Hematopoietic multipotent progenitor cell (in vitro differentiated cells): ENCODE measurements at regions not wholly inside any gene's neighbourhood (a gene's known extent, or its start where the extent isn't known, plus 50 kb on each side); places are given as distances from the start of the nearest gene placed in this dataset.

ENCODE experiments used
- DNase-seq, 3 donors: peaks; one replicate each; pipeline ENCODE4 v3.0.0-alpha.2; 2011 to 2015; ENCODE audit warnings: low read depth in 2 of 3, low spot score in 2 of 3

DNA sequence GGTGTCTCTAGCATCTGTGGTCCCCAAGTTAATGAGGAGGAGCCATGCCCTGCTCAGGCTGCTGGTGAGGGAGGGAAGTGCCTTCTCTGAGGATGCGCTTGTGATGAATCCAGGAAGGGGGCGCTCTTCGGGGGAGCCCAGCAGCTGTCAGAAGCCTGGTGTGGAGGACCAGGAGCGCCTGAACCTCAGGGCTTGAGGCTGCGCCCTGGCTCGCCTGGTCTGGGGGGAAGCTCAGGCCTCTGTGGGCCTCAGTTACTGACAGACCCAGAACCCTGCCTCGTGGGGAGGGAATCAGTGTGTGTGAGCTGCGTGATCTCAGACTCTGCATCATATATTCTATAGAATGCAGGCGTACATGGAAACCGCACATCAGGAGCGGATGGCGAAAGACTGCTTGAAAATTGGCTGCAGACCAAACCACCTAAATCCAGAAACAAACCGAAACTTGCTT lies 126.1 kb downstream of the SEC14L1 start:
- DNase-seq = peak in 1 of 3 donors; percentile 40

DNA sequence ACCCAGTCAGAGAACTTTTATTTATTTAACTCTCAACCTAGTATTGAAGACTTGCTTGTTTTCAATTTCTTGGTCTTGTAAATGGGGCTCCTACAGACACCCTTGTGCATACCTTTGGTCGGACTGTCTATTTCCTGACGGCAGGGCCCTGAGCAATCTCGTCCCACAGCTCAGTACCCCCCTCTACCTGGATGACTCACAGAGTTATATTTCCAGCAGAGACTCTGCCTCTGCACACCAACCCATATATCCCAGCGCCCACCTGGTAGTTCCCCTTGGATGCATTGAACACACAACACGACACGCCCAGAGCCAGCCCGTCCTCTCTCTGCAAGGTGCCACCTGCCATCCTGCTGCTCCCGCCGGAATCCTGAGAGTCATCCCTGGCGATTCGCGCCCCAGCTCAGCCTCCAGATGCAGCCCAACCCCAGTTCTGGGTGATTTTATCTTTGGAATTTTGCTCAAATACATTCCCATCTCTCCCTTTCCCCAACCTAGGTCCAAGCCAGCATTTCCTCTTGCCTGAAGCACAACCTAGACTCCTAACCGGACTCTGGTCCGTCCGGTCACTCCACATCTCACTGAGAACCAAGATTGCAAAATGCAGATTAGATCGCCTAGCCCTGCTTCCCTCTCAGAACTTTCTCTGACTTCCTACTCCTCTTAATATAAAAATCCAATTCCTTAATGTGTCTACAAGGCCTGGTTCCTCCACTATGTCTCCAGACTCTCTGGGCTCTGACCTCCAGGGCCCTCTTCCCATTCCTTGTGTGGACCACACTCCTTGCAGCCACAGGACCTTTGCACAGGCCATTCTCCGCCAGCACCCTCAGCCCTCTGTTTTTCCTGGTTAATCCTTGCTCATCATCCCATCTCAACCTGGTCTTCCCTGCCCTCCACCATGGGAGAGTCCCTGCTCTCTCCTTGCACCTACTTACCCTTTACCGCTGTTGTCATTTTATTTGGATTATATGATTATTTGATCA lies 129.2 kb downstream of the SEC14L1 start:
- DNase-seq = no peak

DNA sequence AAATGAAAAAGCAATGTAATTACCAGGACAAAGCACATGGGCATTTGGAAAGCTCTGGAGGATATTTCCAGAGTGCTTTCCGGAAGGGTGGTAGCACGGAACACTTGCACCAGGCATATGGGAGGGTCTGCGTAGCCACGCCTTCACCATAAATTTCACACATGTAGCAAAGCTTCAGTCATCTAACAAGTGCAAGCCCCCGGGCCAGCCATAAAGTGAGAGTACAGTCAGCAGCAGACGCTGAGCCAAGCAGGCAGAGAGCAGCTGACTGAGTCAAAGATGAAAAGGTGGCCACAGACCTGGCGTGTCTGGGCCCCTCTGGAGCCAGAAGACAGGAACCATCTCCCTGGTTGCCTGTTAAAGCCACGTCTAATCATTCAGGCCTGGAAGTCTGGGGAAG lies 130.6 kb downstream of the SEC14L1 start:
- no peak for DNase-seq

DNA sequence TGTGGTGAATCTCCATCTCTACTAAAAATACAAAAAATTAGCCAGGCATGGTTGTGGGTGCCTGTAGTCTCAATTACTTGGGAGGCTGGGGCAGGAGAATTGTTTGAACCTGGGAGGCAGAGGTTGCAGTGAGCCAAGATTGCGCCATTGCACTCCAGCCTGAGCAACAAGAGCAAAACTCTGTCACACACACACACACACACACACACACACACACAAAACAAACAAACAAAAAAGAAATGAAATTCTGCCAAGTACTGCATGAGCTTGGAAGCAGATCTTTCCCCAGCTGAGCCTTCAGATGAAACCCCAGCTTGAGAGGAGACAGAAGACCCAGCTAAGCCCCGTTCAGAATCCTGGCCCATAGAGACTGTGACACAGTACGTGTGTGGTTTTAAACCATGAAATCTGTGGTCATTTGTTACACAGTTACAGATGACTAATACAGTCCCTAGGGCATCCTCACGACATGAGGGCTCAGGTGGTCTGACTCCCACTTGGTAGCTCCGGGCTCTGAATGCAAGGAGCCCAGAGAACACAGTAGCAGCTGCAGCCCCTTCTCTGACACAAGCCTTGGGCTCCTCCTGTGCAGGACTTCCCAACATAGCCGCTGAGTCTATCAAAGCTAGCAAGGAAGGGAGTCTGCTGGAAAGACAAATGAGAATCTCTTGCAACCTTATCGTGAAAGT lies 132.8 kb downstream of the SEC14L1 start:
- no peak for DNase-seq

DNA sequence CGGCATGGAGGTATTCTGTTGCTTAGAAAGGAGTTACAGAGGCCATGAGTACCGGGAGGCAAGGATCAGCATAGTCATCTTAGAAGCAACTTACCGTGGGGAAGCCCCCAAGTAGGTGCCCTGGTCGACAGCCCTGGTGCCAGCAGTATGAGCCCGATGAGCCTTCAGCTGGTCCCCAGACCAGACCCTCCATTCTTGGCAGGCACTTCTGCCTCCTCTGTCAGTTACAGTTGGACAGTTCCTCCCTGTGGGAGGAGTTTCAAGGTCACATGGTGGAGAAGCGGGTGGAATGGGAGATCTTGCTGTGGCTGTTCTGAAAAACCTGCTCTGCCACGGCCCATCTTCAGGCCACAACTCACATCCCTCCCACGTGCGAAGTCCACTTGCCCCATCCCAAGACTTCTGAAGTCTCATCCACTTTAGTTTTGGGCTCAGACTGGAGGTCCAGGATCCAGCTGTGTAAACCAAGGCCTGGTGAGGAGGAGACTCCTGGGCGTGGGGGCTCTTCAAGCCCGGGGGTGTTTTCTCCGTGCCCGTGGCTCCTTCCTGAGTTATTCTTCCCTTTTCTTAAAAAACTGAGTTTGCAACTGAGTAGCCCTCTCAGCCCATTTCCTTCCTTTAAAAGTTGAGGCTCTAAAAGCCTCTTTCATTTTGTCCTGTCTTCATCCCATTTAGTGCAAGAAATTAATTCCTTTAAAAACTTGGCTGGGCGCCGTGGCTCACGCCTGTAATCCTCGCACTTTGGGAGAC lies 133.5 kb downstream of the SEC14L1 start:
- no peak for DNase-seq

DNA sequence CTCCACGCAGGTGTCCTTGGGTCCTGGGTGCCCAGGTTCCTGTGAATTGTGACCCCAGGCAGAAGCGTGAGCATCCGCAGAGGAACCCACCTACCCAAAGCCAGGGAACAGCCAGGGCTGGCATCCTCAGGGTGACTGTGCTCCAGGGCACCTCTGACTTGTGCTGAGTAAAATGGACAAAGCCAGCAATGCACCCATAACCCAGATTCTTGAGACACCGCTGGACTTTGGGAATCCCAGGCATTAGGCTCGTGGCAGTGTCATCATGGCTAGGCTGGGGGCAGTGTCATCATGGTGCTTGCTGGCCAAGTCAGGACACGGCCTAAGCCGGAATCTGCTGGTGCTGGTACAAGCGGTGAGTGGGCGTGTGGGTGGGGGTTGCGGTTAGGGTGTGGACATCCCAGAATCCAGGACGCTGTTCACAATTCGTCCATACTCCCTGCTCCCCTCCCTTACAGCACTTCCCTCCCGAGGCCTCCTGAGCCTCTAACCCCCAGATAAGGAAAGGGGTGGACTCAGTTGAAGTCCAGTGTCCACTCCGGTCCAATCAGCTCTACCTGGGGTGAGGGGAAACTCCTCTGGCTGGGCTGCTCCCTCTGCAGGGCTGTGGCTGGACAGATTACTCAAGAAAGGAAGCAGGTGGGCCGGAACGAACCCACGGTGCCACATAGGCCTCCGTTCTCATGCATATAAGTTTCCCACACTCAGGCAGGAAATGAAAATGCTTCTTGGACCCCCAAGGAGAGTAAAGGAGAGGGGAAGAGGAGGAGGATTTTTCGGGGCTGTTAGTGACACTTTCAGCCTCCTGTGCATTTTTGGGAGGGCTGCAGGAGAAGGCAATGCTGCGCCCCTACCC lies 138.9 kb downstream of the SEC14L1 start:
- peak in 2 of 3 donors; percentile 62 to 68 for DNase-seq

DNA sequence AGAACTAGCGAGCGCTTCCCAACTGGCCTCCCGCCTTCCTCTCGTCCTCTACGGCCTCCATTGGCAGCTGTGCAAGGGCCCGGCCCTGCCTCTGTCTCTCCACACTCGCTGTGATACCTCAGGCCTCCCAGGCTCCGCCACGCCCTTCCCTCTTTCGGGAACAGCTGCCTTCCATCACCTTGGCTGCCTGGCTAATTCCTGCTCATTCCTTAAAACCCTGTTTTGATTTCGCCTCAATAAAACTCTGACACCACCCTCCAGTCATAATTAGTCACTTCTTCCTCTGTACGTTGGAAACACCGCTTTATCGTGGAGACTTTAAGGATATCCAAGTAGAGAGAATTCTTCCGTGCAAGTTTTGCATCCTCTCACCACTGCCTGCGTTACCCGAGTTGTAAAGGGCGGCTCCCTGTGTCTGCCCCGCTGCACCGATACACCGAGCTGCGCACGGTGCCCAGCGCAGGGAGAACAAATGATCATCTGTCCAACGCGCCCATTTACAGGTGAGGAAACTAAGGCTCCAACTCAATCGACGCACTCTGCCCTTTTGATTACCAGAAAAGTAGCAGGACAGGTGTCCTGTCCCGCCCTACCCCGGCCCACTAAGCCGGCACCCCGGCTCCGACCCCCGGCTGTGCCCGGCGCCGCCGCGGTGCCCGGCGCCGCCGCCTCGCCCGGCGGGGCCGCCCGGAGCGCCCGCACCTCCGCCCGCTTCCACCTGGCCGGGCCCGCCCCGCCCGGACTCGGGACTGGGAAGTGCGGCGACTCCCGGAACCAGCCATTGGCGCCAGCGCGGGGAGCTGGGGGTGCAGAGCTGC lies 139.7 kb downstream of the SEC14L1 start:
- peak in 2 of 3 donors; percentile 11 to 23 for DNase-seq

DNA sequence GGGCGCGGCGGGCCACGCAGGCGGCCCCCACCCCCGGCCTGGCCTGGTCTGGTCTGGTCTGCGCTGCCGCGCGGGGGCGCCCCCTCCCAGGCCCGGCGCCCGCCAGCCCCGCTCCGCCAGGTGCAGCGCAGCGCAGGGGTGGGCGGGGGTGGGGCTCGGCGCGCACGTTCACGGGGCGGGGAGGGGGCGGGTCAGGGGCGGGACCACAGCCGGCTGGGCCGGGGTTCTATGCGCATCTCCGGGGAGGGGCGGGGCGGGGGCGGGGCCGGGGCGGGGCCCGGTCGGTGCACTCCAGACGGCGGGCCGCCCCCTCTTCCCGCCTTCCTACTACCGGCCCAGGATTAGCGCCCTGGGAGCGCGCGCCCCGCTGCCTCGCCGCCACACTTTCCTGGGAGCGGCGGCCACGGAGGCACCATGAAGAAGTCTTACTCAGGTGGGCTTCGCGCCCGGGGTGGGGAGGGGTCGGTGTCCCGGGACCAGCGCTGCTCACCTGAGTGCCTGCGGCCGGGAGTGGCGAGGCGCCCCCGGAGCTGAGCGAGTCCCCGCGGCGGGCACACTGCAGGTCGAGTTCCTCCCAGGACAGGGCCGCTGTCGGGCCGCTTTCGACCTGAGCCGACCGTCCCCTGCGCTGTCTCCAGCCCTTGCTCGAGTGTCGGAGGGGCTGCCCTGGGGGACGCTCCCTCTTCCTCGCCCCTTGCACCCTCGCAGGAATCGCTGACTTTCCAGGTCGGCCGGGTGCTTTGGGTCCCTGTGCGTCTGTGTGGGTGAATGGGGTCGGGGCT lies 140.5 kb downstream of the SEC14L1 start:
- peak; percentile 60 to 63 (median 60) for DNase-seq

DNA sequence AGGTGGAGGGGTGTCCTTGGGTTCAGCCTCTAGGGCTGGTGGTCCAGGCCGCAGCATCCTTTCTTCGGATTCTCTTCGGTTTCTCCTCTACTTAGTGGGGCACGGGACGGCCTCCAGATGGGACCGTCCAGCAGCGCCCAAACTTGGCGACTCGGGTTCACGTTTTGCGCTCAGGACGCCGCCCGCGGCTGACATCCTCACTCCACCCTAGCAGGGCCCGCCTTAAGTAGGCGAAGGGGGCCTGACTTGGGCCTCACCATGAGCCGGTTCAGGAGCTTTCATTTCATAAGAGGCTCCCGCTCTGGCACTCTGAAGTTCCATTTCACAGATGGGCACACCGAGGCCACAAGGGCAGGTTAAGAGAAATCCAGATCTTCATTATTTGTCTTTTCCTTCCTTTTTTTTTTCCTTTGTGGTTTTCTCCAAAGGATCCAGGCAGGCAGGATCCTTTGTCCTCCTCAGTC lies 141.2 kb downstream of the SEC14L1 start:
- DNase-seq = no peak

DNA sequence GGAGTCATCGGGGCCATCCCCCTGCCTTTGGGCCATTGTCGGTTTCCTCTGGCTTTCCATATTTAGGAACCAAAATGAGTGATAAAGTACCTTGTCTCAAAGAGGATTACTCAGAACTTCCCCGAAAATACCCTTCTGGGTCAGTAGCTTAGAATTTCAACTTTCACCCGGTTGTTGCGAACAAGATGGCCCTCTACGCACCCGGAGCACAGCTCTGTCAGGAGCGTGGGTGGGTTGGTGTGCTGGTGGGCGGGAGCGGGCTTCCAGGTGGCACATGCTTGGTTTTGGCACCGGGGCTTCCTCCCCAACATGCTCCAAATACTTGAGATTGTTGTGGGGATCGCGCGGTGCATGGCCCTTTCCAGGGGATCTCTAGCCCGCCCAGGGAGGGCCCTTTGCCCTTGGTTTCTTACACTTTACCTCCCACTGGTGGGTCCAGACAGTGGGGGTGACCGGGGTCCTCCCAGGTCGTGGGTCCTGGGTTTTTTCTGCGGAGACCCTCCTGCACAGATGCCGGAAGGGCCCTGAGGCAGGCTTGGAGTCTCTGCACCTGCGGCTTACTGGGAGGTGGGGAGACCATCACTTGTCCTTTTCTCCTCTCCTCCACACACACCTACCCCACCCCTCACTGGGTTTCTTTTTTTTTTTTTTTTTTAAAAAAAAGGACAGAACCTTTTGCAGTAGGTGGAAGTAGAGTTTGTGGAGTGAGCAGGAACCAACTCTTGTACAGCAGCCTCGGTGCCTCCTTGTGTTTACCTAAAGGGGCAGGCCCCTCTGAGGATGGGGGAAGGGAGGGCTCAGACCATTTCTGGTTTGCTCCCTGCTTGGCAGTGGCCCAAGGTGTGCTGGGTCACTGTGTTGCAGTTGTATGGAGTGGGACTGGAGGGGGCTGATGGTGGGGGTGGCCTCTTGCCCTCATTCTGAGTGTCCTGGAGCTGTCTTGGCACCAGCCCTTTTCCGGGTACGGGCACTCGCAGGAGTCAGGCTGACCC lies 142.1 kb downstream of the SEC14L1 start:
- no peak for DNase-seq

DNA sequence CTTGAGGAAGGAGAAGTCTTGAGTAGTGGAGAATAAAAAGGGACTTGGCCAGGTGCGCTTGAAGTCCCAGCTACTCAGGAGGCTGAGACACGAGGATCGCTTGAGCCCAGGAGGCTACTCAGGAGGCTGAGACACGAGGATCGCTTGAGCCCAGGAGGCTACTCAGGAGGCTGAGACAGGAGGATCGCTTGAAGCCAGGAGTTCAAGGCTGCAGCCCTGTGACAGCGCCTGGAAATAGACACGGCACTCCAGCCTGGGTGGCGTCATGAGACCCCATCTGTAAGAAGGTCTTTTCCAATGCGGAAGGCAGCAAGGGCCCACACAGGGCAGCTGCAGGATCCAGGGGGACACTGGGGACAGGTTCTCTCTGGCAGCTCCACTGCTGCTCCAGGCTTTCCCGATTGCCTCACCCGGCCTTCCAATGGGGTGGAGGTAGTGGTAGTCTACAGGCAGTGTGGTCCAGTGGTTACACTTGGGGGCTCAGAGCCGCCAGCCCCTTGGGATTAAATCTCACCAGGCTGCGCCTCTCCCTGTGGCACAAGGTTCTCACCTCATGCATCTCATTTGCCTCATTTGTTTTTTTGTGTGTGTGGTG lies 143.4 kb downstream of the SEC14L1 start:
- DNase-seq = no peak

DNA sequence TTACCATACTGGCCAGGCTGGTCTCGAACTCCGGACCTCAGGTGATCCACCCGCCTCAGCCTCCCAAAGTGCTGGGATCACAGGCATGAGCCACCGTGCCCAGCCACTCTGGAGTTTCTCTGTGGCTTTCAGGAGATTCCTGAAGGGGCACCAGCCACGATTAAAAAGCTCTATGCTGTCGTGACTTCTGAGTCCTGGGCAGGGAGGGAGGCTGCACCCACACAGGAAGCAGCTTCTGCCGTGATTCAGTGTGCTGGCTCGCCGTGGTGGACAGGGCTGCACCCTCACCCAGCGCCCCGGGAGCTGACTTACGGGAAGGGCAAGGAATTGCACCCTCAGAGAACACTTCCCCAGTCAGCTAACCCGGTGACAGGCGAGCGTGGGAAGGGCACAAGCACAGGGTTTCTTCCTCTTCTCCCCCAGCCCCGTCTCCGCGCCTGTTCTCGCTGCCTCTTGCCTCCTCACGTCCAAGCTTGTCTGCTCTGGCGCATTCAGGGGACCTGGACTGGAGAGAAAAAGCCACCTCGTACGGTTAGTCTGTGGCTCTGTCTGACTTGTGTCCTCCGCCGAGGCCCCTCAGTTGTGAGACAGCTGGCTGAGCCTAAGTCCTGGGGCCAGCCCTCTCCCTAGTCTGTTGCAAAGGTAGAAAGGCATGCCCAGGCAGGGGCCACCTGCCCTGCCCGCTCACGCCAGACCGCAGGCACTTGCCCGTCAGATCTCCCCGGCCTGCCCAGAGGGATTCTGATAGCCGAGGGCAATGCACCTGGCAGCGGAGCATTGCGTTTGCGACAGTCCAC lies 145.0 kb downstream of the SEC14L1 start:
- DNase-seq = peak in 2 of 3 donors; percentile 45 to 64

DNA sequence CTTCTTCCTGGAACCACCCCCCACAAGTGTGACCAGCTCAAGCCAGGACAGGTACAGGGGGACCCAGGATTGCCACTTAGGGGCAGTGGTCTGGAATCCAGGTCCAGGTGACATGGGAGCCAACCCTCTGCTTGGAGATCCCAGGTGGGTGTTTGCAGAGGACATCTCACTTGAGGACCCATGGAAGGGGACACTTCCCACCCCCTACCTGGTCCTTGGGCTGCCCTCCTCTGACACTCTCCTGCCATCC lies 145.5 kb downstream of the SEC14L1 start:
- DNase-seq = no peak

DNA sequence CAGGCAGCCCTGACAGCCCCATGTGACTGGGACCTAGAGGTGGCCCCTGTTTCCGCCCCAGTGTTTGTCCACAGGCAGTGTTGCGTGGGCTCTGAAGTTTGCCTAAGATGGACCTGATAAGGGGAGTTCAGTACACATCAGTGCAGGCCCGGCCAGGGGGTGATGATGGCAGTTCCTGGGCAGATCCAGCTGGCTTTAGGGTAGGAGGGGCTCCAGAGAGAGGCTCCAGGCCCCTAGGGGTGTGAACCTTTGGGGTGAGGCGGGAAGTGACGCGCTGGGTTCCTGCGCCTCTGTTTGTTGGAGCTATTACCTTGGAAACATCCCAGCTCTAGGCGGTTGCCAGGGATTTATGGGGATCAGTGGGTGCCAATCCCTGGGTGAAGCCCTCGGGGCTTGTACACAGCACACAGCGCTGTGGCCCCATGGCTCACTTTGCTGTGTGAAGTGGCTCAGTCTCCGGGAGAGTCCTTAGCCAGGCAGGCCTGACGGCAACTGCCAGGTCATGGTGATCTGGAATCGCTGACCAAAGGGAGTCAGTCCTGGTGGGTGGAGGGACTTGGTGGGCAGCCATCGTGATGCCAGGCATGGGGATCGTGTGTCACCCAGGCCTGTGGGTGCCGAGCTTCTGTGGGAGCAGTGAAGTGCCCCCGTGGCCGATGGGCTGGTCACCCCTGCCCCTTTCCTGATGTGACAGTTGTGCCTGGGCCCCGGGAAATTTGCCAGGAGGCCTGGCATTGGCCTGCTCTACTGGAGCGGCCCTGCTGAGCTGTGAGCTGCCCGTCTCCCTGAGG lies 146.1 kb downstream of the SEC14L1 start:
- DNase-seq = no peak

DNA sequence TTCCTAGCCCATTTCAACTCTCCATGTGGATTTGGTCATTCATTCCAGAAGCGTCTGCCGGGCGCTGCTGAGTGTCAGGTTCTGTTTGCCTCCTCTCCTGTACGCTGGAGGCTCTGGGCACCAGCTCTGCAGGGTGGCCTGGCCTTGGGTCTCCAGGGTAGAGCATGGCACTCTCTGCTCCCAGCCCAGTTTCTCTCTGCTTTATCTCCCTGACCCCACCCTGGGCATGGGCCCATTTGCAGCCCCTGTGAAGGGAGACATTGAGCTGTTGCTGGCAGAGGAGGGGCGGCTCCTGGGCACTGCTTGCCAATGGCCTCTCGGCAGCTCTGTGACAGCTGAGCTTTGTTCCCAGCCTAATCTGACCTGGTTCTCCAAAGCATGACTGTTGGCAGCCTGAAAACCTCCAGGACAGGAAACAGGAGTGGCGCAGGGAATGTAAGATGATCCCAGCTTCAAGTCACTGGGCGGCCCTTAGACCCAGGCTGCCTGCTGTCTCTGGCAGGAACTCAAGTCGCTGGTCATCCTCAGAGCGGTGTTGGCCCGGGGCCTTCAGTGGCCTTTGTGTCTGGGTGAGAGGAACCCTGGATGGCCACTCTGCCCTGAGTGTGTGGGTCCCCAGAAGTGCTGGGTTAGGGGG lies 146.8 kb downstream of the SEC14L1 start:
- DNase-seq = no peak
